Natural killer cell treated with Interleukin-12 subunit alpha and Interleukin-12 subunit beta and Interleukin-15 and Interleukin-18, amount 100 ng/mL, for 72 hours (primary cell): ENCODE measurements at regions not wholly inside any gene's neighbourhood (a gene's known extent, or its start where the extent isn't known, plus 50 kb on each side); places are given as distances from the start of the nearest gene placed in this dataset.

ENCODE experiments used
- ATAC-seq, 2 donors: fragments of 150-1000 bp; cut with Tn5 transposase in 1 of 2; sonication (Bioruptor Pico), chemical (Tn5 transposase) in 1 of 2; 2 replicates each; pipeline ENCODE4 v1.10.0; 2021
- DNase-seq: peaks from one replicate; pipeline ENCODE4 v3.0.0; 2022; ENCODE audit warnings: low spot score
- H3K27ac Mint-ChIP-seq, 2 donors: 1 replicate in 1 of 2; 2 replicates in 1 of 2; pipeline ENCODE4 v1.8.0; 2022; ENCODE audit warnings: mixed read lengths in 2 of 2, mild to moderate bottlenecking in 1 of 2, moderate library complexity in 1 of 2
- H3K27me3 Mint-ChIP-seq, 2 donors: 1 replicate in 1 of 2; 2 replicates in 1 of 2; pipeline ENCODE4 v1.8.0; 2022; ENCODE audit warnings: mixed read lengths in 2 of 2
- H3K36me3 Mint-ChIP-seq: one replicate; pipeline ENCODE4 v1.8.0; 2022; ENCODE audit warnings: mixed read lengths
- H3K4me1 Mint-ChIP-seq, 2 donors: 1 replicate in 1 of 2; 2 replicates in 1 of 2; pipeline ENCODE4 v1.8.0; 2022; ENCODE audit warnings: low read depth in 2 of 2, mixed read lengths in 2 of 2, mild to moderate bottlenecking in 1 of 2
- H3K4me3 Mint-ChIP-seq: one replicate; pipeline ENCODE4 v1.8.0; 2022; ENCODE audit warnings: mixed read lengths
- H3K9me3 Mint-ChIP-seq: 2 replicates; pipeline ENCODE4 v1.8.0; 2022; ENCODE audit warnings: mixed read lengths

- Mint-ChIP-seq H3K27ac (no peak overlapping the region), H3K9me3 (peaks cover 8% of the 10 kb centered on the region), H3K4me3 (no peak overlapping the region), H3K36me3 (no peaks in the 10 kb centered on the region), H3K4me1 (no peaks in the 10 kb centered on the region), H3K27me3 (no peaks in the 10 kb centered on the region)
- no peak for DNase-seq
- ATAC-seq, result no peak
Measured at GRCh38 chr16:63592852-63593251, 1529.0 kb downstream of the CDH11 start.

GRCh38 chr16:63581570-63581969, 1540.3 kb downstream of the CDH11 start:
- ATAC-seq (no peak), DNase-seq (no peak)
- H3K9me3 Mint-ChIP-seq, result peaks cover 23% of the 10 kb centered on the region
- no peak overlapping the region for H3K27ac Mint-ChIP-seq
- H3K4me1 Mint-ChIP-seq, result no peaks in the 10 kb centered on the region
- H3K4me3 Mint-ChIP-seq, result no peak overlapping the region
- H3K27me3 Mint-ChIP-seq, result no peaks in the 10 kb centered on the region
- no peaks in the 10 kb centered on the region for H3K36me3 Mint-ChIP-seq

DNA sequence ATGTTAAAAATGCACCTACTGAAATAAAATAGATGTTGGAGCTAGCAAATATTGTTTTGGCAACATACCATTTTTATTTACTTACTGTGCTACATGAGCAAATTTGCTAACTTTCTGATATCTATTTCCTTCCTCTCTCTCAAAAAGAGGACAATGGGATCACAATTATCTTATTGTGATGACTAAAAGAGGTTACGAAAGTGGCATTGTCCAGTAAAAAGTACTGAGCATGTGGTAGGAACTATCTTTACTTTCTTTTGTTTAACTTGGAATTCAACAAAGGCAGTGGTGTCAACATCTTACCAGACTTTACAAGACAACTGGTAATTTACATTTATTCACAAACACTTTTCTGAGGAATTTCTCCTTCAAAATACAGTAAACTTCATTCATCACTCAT, 1542.6 kb upstream of the CDH8 start:
- peaks cover 23% of the 10 kb centered on the region for H3K9me3 Mint-ChIP-seq
- H3K27ac Mint-ChIP-seq, result no peak overlapping the region
- DNase-seq (no peak), ATAC-seq (no peak)
- no peaks in the 10 kb centered on the region for H3K27me3 Mint-ChIP-seq
- H3K4me1 Mint-ChIP-seq, result no peaks in the 10 kb centered on the region
- no peaks in the 10 kb centered on the region for H3K36me3 Mint-ChIP-seq
- H3K4me3 Mint-ChIP-seq, result no peak overlapping the region

- no peaks in the 10 kb centered on the region for H3K4me1 Mint-ChIP-seq
- no peak for DNase-seq
- no peak overlapping the region for H3K27ac Mint-ChIP-seq
- H3K27me3 Mint-ChIP-seq, result no peaks in the 10 kb centered on the region
- no peaks in the 10 kb centered on the region for H3K36me3 Mint-ChIP-seq
- peaks cover 22% of the 10 kb centered on the region for H3K9me3 Mint-ChIP-seq
- ATAC-seq, result no peak
- H3K4me3 Mint-ChIP-seq, result no peak overlapping the region
Measured at GRCh38 chr16:63577891-63578290, 1541.7 kb upstream of the CDH8 start.

DNA sequence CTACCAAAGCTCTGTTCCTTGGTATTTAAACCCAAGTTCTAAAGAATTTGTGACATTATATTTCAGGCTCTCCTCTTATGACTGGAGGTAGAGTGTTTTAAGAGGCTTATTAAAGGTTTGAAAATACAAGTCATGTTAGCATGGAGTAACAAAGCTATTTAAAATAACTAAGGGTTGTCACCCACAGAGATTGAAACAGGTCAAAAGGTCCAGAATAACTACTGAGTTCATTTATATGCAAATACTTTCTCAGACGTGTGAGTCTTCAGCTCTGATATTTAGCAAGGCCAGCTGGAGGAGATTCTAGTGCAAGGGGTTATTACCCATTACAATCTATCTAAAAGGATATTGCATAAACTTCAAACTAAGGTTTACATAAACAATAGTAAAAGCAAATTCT, 1538.8 kb upstream of the CDH8 start:
- Mint-ChIP-seq H3K36me3 (no peaks in the 10 kb centered on the region), H3K27ac (no peak overlapping the region)
- ATAC-seq, result no peak

DNA sequence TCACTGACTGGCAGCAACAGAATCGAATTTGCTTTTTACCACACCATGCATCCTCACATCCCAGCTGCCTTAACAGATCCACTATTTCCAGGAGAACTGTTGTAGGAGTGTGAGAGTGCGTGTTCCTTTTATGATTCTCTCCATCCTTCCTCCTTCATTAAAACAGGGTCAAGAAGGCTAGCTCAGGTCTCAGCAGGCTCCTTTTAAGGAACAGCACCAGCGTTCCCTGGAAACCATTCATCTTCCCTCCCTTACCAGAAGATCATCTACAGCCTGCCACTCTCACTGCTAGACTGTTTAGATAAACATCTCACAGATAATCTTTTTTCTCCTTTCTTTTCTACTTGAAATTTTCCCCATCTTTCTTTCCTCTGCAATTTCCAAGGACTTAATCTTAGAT, 1531.9 kb upstream of the CDH8 start:
- Mint-ChIP-seq H3K4me3 (no peak overlapping the region), H3K9me3 (peaks cover 10% of the 10 kb centered on the region), H3K36me3 (no peaks in the 10 kb centered on the region), H3K27me3 (no peaks in the 10 kb centered on the region), H3K27ac (no peak overlapping the region), H3K4me1 (no peaks in the 10 kb centered on the region)
- ATAC-seq (no peak), DNase-seq (no peak)

More for the DNA sequence above, 1538.8 kb upstream of the CDH8 start:
- H3K9me3 Mint-ChIP-seq, result peaks cover 17% of the 10 kb centered on the region
- no peak for DNase-seq
- no peaks in the 10 kb centered on the region for H3K27me3 Mint-ChIP-seq
- no peak overlapping the region for H3K4me3 Mint-ChIP-seq
- no peaks in the 10 kb centered on the region for H3K4me1 Mint-ChIP-seq

DNA sequence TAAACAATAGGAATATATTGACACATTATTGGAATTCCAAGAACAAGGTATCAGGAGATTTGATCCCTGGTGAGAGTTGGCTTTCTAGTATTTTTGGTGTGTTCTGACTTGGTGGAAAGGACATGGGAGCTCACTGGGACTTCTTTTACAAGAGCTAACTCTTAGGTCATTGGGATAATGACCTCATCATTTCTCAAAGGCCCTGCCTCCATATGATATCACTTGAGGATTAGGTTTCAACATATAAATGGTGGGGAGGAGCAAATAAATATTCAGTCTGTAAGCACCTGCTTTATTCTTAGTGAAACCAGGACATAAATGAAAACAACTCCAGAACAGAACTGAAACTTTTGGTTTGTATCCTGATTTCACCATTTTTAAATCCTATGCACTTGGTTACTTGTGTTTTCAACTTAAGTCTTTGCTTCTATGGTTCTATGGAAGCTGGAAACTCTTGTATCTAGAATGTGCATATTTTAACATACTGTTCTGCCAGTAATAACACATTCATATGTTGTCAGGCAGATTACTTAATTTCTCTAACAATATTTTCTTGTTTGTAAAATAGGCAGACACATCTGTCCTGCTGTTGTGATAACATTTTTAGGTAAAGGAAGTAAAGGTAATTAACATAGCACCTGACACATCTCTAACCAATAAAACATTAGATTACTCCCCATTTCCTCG, 1527.7 kb upstream of the CDH8 start:
- Mint-ChIP-seq H3K27me3 (no peaks in the 10 kb centered on the region), H3K4me3 (no peak overlapping the region), H3K36me3 (peaks cover 4% of the 10 kb centered on the region), H3K27ac (no peak overlapping the region), H3K4me1 (no peaks in the 10 kb centered on the region), H3K9me3 (peaks cover 25% of the 10 kb centered on the region)
- ATAC-seq (no peak), DNase-seq (no peak)

DNA sequence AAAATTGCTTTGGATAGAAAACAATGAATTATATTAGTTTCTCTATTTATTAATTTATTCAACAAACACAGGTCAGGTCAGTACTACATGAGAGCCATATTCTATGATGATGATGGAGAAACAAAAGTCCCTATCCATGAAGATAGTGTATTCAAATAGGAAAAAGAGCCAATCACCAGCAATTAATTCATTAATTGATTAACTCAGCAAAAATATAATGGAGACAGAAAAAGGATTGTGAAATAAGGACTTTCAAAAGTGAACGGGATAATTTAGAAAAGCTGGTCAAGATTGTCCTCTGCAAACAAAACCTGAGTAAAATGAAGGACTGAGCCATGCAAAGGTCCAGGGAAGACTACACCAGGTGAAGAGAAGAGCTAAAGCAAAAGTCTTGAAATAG, 1517.7 kb upstream of the CDH8 start:
- no peak for ATAC-seq
- Mint-ChIP-seq H3K36me3 (no peaks in the 10 kb centered on the region), H3K27me3 (no peaks in the 10 kb centered on the region), H3K4me3 (no peak overlapping the region), H3K27ac (no peak overlapping the region), H3K4me1 (no peaks in the 10 kb centered on the region), H3K9me3 (peaks cover 24% of the 10 kb centered on the region)
- no peak for DNase-seq

GRCh38 chr16:63539276-63539675, 1503.0 kb upstream of the CDH8 start:
- Mint-ChIP-seq H3K27ac (no peak overlapping the region), H3K4me3 (no peak overlapping the region), H3K9me3 (peaks cover 15% of the 10 kb centered on the region), H3K36me3 (no peaks in the 10 kb centered on the region), H3K27me3 (no peaks in the 10 kb centered on the region), H3K4me1 (no peaks in the 10 kb centered on the region)
- DNase-seq (no peak), ATAC-seq (no peak)

GRCh38 chr16:63530974-63531373, 1494.7 kb upstream of the CDH8 start:
- H3K27me3 Mint-ChIP-seq, result no peaks in the 10 kb centered on the region
- no peaks in the 10 kb centered on the region for H3K4me1 Mint-ChIP-seq
- DNase-seq (no peak), ATAC-seq (no peak)
- peaks cover 31% of the 10 kb centered on the region for H3K9me3 Mint-ChIP-seq
- no peak overlapping the region for H3K4me3 Mint-ChIP-seq
- H3K27ac Mint-ChIP-seq, result no peak overlapping the region
- peaks cover 9% of the 10 kb centered on the region for H3K36me3 Mint-ChIP-seq

DNA sequence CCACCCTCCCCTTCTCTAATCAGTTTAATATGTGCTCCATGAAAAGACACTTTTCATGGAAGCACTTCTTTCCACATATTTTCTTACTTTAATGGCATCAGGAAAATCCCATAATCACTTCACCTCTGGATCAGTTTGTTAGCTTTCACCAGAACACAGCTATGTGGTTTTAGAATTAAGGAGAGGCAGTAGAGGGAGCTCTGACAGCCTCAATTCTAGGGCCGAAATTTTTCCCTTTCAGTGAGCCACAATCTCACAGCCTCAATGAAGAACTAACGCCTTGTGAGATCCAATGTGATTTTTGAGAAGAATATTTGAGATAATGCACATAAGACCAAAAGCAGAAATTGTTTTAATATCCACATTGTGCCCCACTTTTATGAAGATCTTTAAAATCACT, 1494.0 kb upstream of the CDH8 start:
- no peak overlapping the region for H3K27ac Mint-ChIP-seq
- H3K27me3 Mint-ChIP-seq, result no peaks in the 10 kb centered on the region
- no peaks in the 10 kb centered on the region for H3K4me1 Mint-ChIP-seq
- H3K9me3 Mint-ChIP-seq, result peaks cover 33% of the 10 kb centered on the region
- no peak overlapping the region for H3K4me3 Mint-ChIP-seq
- DNase-seq (no peak), ATAC-seq (no peak)
- H3K36me3 Mint-ChIP-seq, result peaks cover 9% of the 10 kb centered on the region

GRCh38 chr16:63527404-63527803, 1491.2 kb upstream of the CDH8 start:
- Mint-ChIP-seq H3K36me3 (peaks cover 6% of the 10 kb centered on the region), H3K9me3 (peaks cover 33% of the 10 kb centered on the region), H3K4me1 (no peaks in the 10 kb centered on the region), H3K27me3 (no peaks in the 10 kb centered on the region), H3K27ac (no peak overlapping the region), H3K4me3 (no peak overlapping the region)
- ATAC-seq, result no peak
- DNase-seq, result no peak

- Mint-ChIP-seq H3K27me3 (no peaks in the 10 kb centered on the region), H3K4me3 (no peak overlapping the region), H3K4me1 (no peaks in the 10 kb centered on the region), H3K9me3 (peaks cover 2% of the 10 kb centered on the region), H3K36me3 (no peaks in the 10 kb centered on the region), H3K27ac (no peak overlapping the region)
- DNase-seq (no peak), ATAC-seq (no peak)
Measured at GRCh38 chr16:63516394-63516793, 1480.2 kb upstream of the CDH8 start.

DNA sequence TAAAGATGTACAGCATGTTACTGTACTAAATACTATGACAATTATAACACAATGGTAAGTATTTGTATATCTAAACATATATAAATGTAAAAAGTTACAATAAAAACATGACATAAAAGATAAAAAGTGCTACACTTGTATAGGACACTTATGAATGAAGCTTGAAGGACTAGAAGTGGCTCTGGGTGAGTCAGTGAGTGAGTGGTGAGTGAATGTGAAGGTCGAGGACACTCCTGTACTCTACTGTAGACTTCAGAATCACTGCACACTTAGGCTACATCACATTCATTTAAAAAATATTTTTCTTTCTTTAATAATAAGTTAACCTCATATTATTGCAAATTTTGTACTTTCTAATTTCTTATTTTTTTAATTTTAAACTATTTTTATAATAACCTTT, 1476.7 kb upstream of the CDH8 start:
- H3K27me3 Mint-ChIP-seq, result no peaks in the 10 kb centered on the region
- no peak for ATAC-seq

DNA sequence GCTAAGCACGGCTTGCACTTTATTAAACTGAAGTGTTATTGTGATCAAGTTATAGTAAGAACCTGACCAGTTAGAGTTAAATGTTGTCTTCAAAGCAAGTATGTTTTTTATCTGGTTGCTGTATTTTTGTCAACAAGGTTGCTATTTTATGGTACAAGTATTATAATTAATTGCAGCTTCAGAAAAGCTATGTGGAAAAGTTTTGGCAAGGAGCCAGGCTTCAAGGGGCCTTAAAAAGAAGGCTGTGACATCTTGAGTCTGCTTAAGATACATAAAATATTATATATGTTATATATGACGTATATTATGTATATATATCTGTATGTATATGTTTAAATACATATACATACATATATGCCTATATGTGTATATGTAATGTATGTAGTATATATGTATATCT, 1461.2 kb upstream of the CDH8 start:
- Mint-ChIP-seq H3K36me3 (no peaks in the 10 kb centered on the region), H3K9me3 (peaks cover 9% of the 10 kb centered on the region), H3K27ac (no peak overlapping the region), H3K4me1 (no peaks in the 10 kb centered on the region), H3K27me3 (no peaks in the 10 kb centered on the region), H3K4me3 (no peak overlapping the region)
- no peak for DNase-seq
- no peak for ATAC-seq

More for the DNA sequence above, 1476.7 kb upstream of the CDH8 start:
- no peak for DNase-seq
- H3K4me1 Mint-ChIP-seq, result no peaks in the 10 kb centered on the region
- no peak overlapping the region for H3K27ac Mint-ChIP-seq
- no peak overlapping the region for H3K4me3 Mint-ChIP-seq
- H3K36me3 Mint-ChIP-seq, result no peaks in the 10 kb centered on the region
- H3K9me3 Mint-ChIP-seq, result peaks cover 6% of the 10 kb centered on the region
